MG63 (cell line): ENCODE measurements at regions not wholly inside any gene's neighbourhood (a gene's known extent, or its start where the extent isn't known, plus 50 kb on each side); places are given as distances from the start of the nearest gene placed in this dataset.

Experiments used
- DNase-seq: peaks from one replicate; pipeline ENCODE4 v3.0.0-alpha.2; 2020
- H3K27me3 ChIP-seq: fragments of 250-450 bp; sonication (Bioruptor Pico); 2 replicates; pipeline ENCODE4 v1.5.1; 2020; ENCODE audit warnings: mild to moderate bottlenecking, moderate library complexity
- H3K36me3 ChIP-seq: fragments of 250-450 bp; sonication (Bioruptor Pico); 2 replicates; pipeline ENCODE4 v1.5.1; 2020; ENCODE audit warnings: mild to moderate bottlenecking, moderate library complexity
- H3K4me3 ChIP-seq: fragments of 250-450 bp; sonication (Bioruptor Pico); 2 replicates; pipeline ENCODE4 v1.5.1; 2020; ENCODE audit warnings: mild to moderate bottlenecking, moderate library complexity
- H3K9me3 ChIP-seq: fragments of 250-450 bp; sonication (Bioruptor Pico); 2 replicates; pipeline ENCODE4 v1.5.1; 2020; ENCODE audit warnings: mild to moderate bottlenecking, moderate library complexity

- no peaks in the 10 kb centered on the region for H3K9me3 ChIP-seq
- H3K27me3 ChIP-seq = no peaks in the 10 kb centered on the region
- no peak overlapping the region for H3K4me3 ChIP-seq
- H3K36me3 ChIP-seq = no peaks in the 10 kb centered on the region
- no peak for DNase-seq
Measured at GRCh38 chr11:19525276-19525675, 187.4 kb upstream of the NAV2 start.

- Histone ChIP-seq H3K9me3 (no peaks in the 10 kb centered on the region), H3K36me3 (no peaks in the 10 kb centered on the region), H3K4me3 (no peak overlapping the region), H3K27me3 (no peaks in the 10 kb centered on the region)
- no peak for DNase-seq
Measured at GRCh38 chr11:19524171-19524671, 188.4 kb upstream of the NAV2 start.

- Histone ChIP-seq H3K4me3 (no peak overlapping the region), H3K36me3 (no peaks in the 10 kb centered on the region), H3K27me3 (no peaks in the 10 kb centered on the region), H3K9me3 (no peaks in the 10 kb centered on the region)
- no peak for DNase-seq
Measured at GRCh38 chr11:19520681-19521080, 192.0 kb upstream of the NAV2 start.

GRCh38 chr11:19519912-19520641 lies 192.6 kb upstream of the NAV2 start:
- Histone ChIP-seq H3K4me3 (no peak overlapping the region), H3K27me3 (no peaks in the 10 kb centered on the region), H3K36me3 (no peaks in the 10 kb centered on the region), H3K9me3 (no peaks in the 10 kb centered on the region)
- no peak for DNase-seq

- no peak overlapping the region for H3K4me3 ChIP-seq
- H3K27me3 ChIP-seq = no peaks in the 10 kb centered on the region
- DNase-seq = no peak
- no peaks in the 10 kb centered on the region for H3K9me3 ChIP-seq
- no peaks in the 10 kb centered on the region for H3K36me3 ChIP-seq
Measured at GRCh38 chr11:19519353-19519752, 193.3 kb upstream of the NAV2 start.

GRCh38 chr11:19513253-19513652 lies 199.4 kb upstream of the NAV2 start:
- no peak for DNase-seq
- no peaks in the 10 kb centered on the region for H3K36me3 ChIP-seq

GRCh38 chr11:19512618-19513017 lies 200.0 kb upstream of the NAV2 start:
- no peak overlapping the region for H3K4me3 ChIP-seq
- H3K36me3 ChIP-seq = no peaks in the 10 kb centered on the region
- no peaks in the 10 kb centered on the region for H3K9me3 ChIP-seq
- H3K27me3 ChIP-seq = no peaks in the 10 kb centered on the region
- no peak for DNase-seq

More at GRCh38 chr11:19513253-19513652, 199.4 kb upstream of the NAV2 start:
- H3K4me3 ChIP-seq = no peak overlapping the region
- H3K9me3 ChIP-seq = no peaks in the 10 kb centered on the region
- no peaks in the 10 kb centered on the region for H3K27me3 ChIP-seq

GRCh38 chr11:19511413-19512183 lies 201.0 kb upstream of the NAV2 start:
- H3K27me3 ChIP-seq = no peaks in the 10 kb centered on the region
- no peaks in the 10 kb centered on the region for H3K9me3 ChIP-seq
- no peaks in the 10 kb centered on the region for H3K36me3 ChIP-seq
- peak; percentile 86 for DNase-seq
- H3K4me3 ChIP-seq = no peak overlapping the region

GRCh38 chr11:19511066-19511412 lies 201.6 kb upstream of the NAV2 start:
- H3K9me3 ChIP-seq = no peaks in the 10 kb centered on the region
- H3K27me3 ChIP-seq = no peaks in the 10 kb centered on the region
- DNase-seq = peak; percentile 7
- no peak overlapping the region for H3K4me3 ChIP-seq
- no peaks in the 10 kb centered on the region for H3K36me3 ChIP-seq

GRCh38 chr11:19510468-19510867 lies 202.2 kb upstream of the NAV2 start:
- no peaks in the 10 kb centered on the region for H3K9me3 ChIP-seq
- no peak overlapping the region for H3K4me3 ChIP-seq
- H3K36me3 ChIP-seq = no peaks in the 10 kb centered on the region
- no peak for DNase-seq
- H3K27me3 ChIP-seq = no peaks in the 10 kb centered on the region

- Histone ChIP-seq H3K27me3 (no peaks in the 10 kb centered on the region), H3K36me3 (no peaks in the 10 kb centered on the region), H3K9me3 (no peaks in the 10 kb centered on the region), H3K4me3 (no peak overlapping the region)
- no peak for DNase-seq
Measured at GRCh38 chr11:19509215-19509614, 203.4 kb upstream of the NAV2 start.

GRCh38 chr11:19508165-19508564 lies 204.5 kb upstream of the NAV2 start:
- DNase-seq = peak; percentile 73
- Histone ChIP-seq H3K36me3 (no peaks in the 10 kb centered on the region), H3K4me3 (no peak overlapping the region), H3K27me3 (no peaks in the 10 kb centered on the region), H3K9me3 (no peaks in the 10 kb centered on the region)

- Histone ChIP-seq H3K4me3 (no peak overlapping the region), H3K27me3 (no peaks in the 10 kb centered on the region), H3K36me3 (no peaks in the 10 kb centered on the region), H3K9me3 (no peaks in the 10 kb centered on the region)
- no peak for DNase-seq
Measured at GRCh38 chr11:19506816-19507486, 205.7 kb upstream of the NAV2 start.

- no peaks in the 10 kb centered on the region for H3K36me3 ChIP-seq
- H3K9me3 ChIP-seq = no peaks in the 10 kb centered on the region
- DNase-seq = no peak
- H3K4me3 ChIP-seq = no peak overlapping the region
- H3K27me3 ChIP-seq = 0 out of 2 replicates have a peak, but pooled peaks cover 2% of the 10 kb centered on the region
Measured at GRCh38 chr11:19502691-19503253, 209.9 kb upstream of the NAV2 start.

GRCh38 chr11:19501631-19502030 lies 211.0 kb upstream of the NAV2 start:
- Histone ChIP-seq H3K9me3 (no peaks in the 10 kb centered on the region), H3K27me3 (0 out of 2 replicates have a peak, but pooled peaks cover 2% of the 10 kb centered on the region), H3K4me3 (no peak overlapping the region), H3K36me3 (no peaks in the 10 kb centered on the region)
- DNase-seq = no peak

- peak; percentile 21 for DNase-seq
- H3K4me3 ChIP-seq = no peak overlapping the region
- H3K27me3 ChIP-seq = 0 out of 2 replicates have a peak, but pooled peaks cover 2% of the 10 kb centered on the region
- H3K9me3 ChIP-seq = no peaks in the 10 kb centered on the region
- H3K36me3 ChIP-seq = no peaks in the 10 kb centered on the region
Measured at GRCh38 chr11:19499999-19500398, 212.6 kb upstream of the NAV2 start.
